Upper lobe of right lung (tissue), 1 donor: ENCODE measurements at regions not wholly inside any gene's neighbourhood (a gene's known extent, or its start where the extent isn't known, plus 50 kb on each side); places are given as distances from the start of the nearest gene placed in this dataset.
"Not testable (repeated sequence)": the region's sequence is repeated elsewhere in the genome, so short reads cannot be mapped to it uniquely, and the experiment has no call there.

Source experiments
- ATAC-seq: fragments of 200-7000 bp; cut with Tn5 transposase; one replicate; pipeline ENCODE4 v1.9.1; 2020; ENCODE audit warnings: mild to moderate bottlenecking, moderate library complexity
- DNase-seq: peaks from one replicate; pipeline ENCODE4 v3.0.0-alpha.2; 2020
- H3K27ac ChIP-seq: fragments of 200-600 bp; one replicate; pipeline ENCODE4 v1.8.0; 2022
- H3K27me3 ChIP-seq: fragments of 200-600 bp; one replicate; pipeline ENCODE4 v1.8.0; 2022; ENCODE audit warnings: mild to moderate bottlenecking
- H3K36me3 ChIP-seq: fragments of 200-600 bp; one replicate; pipeline ENCODE4 v1.8.0; 2022
- H3K4me1 ChIP-seq: fragments of 200-600 bp; one replicate; pipeline ENCODE4 v1.8.0; 2022
- H3K4me3 ChIP-seq: fragments of 200-600 bp; one replicate; pipeline ENCODE4 v1.8.0; 2022; ENCODE audit warnings: mild to moderate bottlenecking
- H3K9me3 ChIP-seq: fragments of 200-600 bp; one replicate; pipeline ENCODE4 v1.8.0; 2022
- intact Hi-C: fragments of 100-400 bp; cut with DNase I; formaldehyde crosslinking; loops from one replicate; pipeline ENCODE4 v1.11.0; 2022
- TF ChIP-seq, protein P1 (sequence below): fragments of 200-600 bp; IDR thresholded peaks from one replicate; pipeline ENCODE4 v1.8.0; 2022; ENCODE audit warnings: antibody characterized with exemption
- donor health status: DM: no; HTN: yes; CAD: no; lungs with severe emphysema.

DNA sequence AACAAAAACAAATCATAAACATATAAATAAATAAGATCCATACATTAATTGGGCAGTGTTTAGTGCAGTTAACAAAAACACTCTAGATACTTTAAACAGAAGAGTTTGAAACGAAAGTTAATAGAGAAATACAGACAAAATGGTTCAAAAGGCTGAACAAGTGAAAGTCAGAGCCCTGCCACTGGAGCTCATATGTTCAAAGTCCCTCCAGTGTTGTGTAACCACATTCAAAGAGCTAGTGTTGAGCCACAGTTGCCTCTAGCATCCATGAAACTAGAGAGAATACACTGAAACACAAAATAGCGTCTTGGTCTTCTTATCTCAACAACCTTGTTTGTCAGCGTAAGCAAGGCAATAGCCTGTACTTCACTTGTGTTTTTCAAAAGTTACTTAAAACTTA lies 1309.8 kb upstream of the NRXN1 start:
- Histone ChIP-seq H3K36me3 (no peaks in the 10 kb centered on the region), H3K27me3 (no peaks in the 10 kb centered on the region), H3K27ac (no peak overlapping the region), H3K4me1 (no peaks in the 10 kb centered on the region), H3K9me3 (no peaks in the 10 kb centered on the region), H3K4me3 (no peak overlapping the region)
- ATAC-seq (no peak), DNase-seq (no peak)
- intact Hi-C loops, result no loop called here
- TF ChIP-seq, protein P1, sequence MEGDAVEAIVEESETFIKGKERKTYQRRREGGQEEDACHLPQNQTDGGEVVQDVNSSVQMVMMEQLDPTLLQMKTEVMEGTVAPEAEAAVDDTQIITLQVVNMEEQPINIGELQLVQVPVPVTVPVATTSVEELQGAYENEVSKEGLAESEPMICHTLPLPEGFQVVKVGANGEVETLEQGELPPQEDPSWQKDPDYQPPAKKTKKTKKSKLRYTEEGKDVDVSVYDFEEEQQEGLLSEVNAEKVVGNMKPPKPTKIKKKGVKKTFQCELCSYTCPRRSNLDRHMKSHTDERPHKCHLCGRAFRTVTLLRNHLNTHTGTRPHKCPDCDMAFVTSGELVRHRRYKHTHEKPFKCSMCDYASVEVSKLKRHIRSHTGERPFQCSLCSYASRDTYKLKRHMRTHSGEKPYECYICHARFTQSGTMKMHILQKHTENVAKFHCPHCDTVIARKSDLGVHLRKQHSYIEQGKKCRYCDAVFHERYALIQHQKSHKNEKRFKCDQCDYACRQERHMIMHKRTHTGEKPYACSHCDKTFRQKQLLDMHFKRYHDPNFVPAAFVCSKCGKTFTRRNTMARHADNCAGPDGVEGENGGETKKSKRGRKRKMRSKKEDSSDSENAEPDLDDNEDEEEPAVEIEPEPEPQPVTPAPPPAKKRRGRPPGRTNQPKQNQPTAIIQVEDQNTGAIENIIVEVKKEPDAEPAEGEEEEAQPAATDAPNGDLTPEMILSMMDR, result no peak

DNA sequence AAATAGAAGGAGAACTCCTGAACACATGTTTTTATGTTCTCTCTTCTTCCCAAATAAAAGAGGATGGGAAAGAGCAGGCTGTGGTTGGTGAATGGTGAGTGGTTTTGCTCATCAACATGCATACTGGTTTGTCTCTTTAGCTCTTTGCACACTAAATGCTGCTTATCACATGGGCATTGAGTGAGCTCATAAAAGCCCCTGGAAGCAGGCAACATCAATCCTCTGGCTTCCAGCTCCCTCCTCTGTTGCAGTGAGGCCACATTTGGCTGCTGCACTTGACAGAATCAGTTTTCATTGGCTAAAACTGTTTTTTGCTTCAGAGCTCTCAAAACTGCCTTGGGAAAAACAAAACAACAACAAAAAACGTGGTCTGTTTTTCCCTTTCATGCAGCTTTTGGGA lies 1308.2 kb upstream of the NRXN1 start:
- Histone ChIP-seq H3K36me3 (no peaks in the 10 kb centered on the region), H3K9me3 (no peaks in the 10 kb centered on the region), H3K4me3 (no peak overlapping the region), H3K27ac (no peak overlapping the region), H3K27me3 (no peaks in the 10 kb centered on the region), H3K4me1 (no peaks in the 10 kb centered on the region)
- ATAC-seq (no peak), DNase-seq (no peak)
- TF ChIP-seq, protein P1, result no peak
- intact Hi-C loops, result no loop called here

DNA sequence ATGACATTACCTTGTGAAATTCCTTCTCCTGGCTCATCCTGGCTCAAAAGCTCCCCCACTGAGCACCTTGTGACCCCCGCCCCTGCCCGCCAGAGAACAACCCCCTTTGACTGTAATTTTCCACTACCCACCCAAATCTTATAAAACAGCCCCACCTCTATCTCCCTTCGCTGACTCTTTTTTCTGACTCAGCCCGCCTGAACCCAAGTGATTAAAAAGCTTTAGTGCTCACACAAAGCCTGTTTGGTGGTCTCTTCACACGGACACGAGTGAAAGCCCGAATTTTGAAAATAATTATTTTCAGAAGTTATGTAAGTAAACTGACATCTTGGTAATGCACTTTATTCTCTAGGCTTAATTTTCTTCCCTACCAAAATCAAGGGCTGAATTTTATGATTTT lies 1305.9 kb upstream of the NRXN1 start:
- H3K27ac ChIP-seq, intact Hi-C loops: not testable (repeated sequence)

GRCh38 chr2:52336951-52337350 lies 1305.0 kb upstream of the NRXN1 start:
- Histone ChIP-seq H3K27ac (no peak overlapping the region), H3K4me3 (no peak overlapping the region), H3K9me3 (no peaks in the 10 kb centered on the region), H3K27me3 (no peaks in the 10 kb centered on the region), H3K36me3 (no peaks in the 10 kb centered on the region), H3K4me1 (no peaks in the 10 kb centered on the region)
- intact Hi-C loops, result no loop called here
- ATAC-seq, result no peak
- TF ChIP-seq, protein P1, result no peak
- no peak for DNase-seq

More for the DNA sequence above, 1305.9 kb upstream of the NRXN1 start:
- ATAC-seq, H3K27me3 ChIP-seq, H3K4me1 ChIP-seq, H3K36me3 ChIP-seq, H3K9me3 ChIP-seq, H3K4me3 ChIP-seq, DNase-seq: not testable (repeated sequence)

GRCh38 chr2:52335727-52336126 lies 1303.8 kb upstream of the NRXN1 start:
- H3K4me3 ChIP-seq, result no peak overlapping the region
- no peaks in the 10 kb centered on the region for H3K9me3 ChIP-seq
- H3K27me3 ChIP-seq, result no peaks in the 10 kb centered on the region
- ATAC-seq (no peak), DNase-seq (no peak)
- H3K27ac ChIP-seq, result no peak overlapping the region
- intact Hi-C loops, result no loop called here
- H3K36me3 ChIP-seq, result no peaks in the 10 kb centered on the region
- H3K4me1 ChIP-seq, result no peaks in the 10 kb centered on the region
- TF ChIP-seq, protein P1, result no peak

DNA sequence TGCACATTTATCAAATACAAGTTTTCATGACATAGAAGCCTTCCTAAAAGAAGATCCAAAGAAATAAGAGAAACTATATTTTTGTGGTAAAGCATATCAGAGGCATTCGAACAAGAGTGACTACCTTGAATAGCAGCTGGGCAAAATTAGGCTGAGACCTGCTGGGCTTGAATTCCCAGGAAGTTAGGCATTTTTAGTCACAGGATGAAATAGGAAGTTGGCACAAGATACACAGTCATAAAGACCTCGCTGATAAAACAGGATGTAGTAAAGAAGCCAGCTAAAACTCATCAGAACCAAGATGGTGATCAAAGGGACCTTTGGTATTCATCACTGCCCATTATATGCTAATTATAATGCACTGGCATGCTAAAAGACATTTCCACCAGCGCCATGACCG lies 1302.3 kb upstream of the NRXN1 start:
- H3K36me3 ChIP-seq, result no peaks in the 10 kb centered on the region
- intact Hi-C loops, result no loop called here
- no peak for ATAC-seq

More for the DNA sequence above, 1302.3 kb upstream of the NRXN1 start:
- TF ChIP-seq, protein P1, result no peak
- no peak for DNase-seq
- Histone ChIP-seq H3K4me3 (no peak overlapping the region), H3K4me1 (no peaks in the 10 kb centered on the region), H3K9me3 (no peaks in the 10 kb centered on the region), H3K27ac (no peak overlapping the region), H3K27me3 (no peaks in the 10 kb centered on the region)
